H9 (cell line): ENCODE measurements at regions not wholly inside any gene's neighbourhood (a gene's known extent, or its start where the extent isn't known, plus 50 kb on each side); places are given as distances from the start of the nearest gene placed in this dataset.

Source experiments
- DNase-seq: peaks from one replicate; pipeline ENCODE4 v3.0.0-alpha.2; 2017
- H2AFZ ChIP-seq: one replicate; pipeline ENCODE4 v1.6.1; 2013; ENCODE audit warnings: mild to moderate bottlenecking, low read length, control low read depth, moderate library complexity
- H2AK5ac ChIP-seq: 2 replicates; pipeline ENCODE4 v1.6.1; 2013; ENCODE audit warnings: low read length, control low read depth, mixed read lengths; ENCODE audit not compliant: insufficient read length
- H2BK120ac ChIP-seq: one replicate; pipeline ENCODE4 v1.6.1; 2013; ENCODE audit warnings: low read depth, mild to moderate bottlenecking, low read length, control low read depth, inconsistent platforms; ENCODE audit not compliant: poor library complexity, severe bottlenecking
- H2BK12ac ChIP-seq: 2 replicates; pipeline ENCODE4 v1.6.1; 2013; ENCODE audit warnings: low read length, control low read depth, mixed read lengths, low read depth; ENCODE audit not compliant: insufficient read length
- H2BK15ac ChIP-seq: 2 replicates; pipeline ENCODE4 v1.6.1; 2013; ENCODE audit warnings: low read depth, low read length, control low read depth
- H2BK20ac ChIP-seq: one replicate; pipeline ENCODE4 v1.6.1; 2013; ENCODE audit warnings: low read depth, mild to moderate bottlenecking, low read length, control low read depth, inconsistent platforms; ENCODE audit not compliant: poor library complexity, severe bottlenecking
- H2BK5ac ChIP-seq: 2 replicates; pipeline ENCODE4 v1.6.1; 2013; ENCODE audit warnings: low read length, control low read depth, mixed read lengths; ENCODE audit not compliant: insufficient read length
- H3K14ac ChIP-seq: 2 replicates; pipeline ENCODE4 v1.6.1; 2013; ENCODE audit warnings: low read length, control low read depth; ENCODE audit not compliant: insufficient read depth
- H3K18ac ChIP-seq: 2 replicates; pipeline ENCODE4 v1.6.1; 2013; ENCODE audit warnings: low read depth, mild to moderate bottlenecking, mixed read lengths, low read length, control low read depth; ENCODE audit not compliant: insufficient read length
- H3K23ac ChIP-seq: 2 replicates; pipeline ENCODE4 v1.6.1; 2013; ENCODE audit warnings: low read length, control low read depth, mixed read lengths, low read depth; ENCODE audit not compliant: insufficient read length
- H3K23me2 ChIP-seq: 2 replicates; pipeline ENCODE4 v1.6.1; 2013; ENCODE audit warnings: low read depth, mild to moderate bottlenecking, mixed read lengths, low read length, control low read depth; ENCODE audit not compliant: insufficient read length, poor library complexity, severe bottlenecking
- H3K27ac ChIP-seq: 2 replicates; pipeline ENCODE4 v1.5.1; 2013; ENCODE audit warnings: low read length, control low read depth, mixed read lengths, low read depth; ENCODE audit not compliant: insufficient read length
- H3K27me3 ChIP-seq: 2 replicates; pipeline ENCODE4 v1.6.1; 2013; ENCODE audit warnings: low read length, control low read depth, inconsistent platforms; ENCODE audit not compliant: insufficient read depth
- H3K4ac ChIP-seq: 2 replicates; pipeline ENCODE4 v1.6.1; 2013; ENCODE audit warnings: low read depth, mild to moderate bottlenecking, control low read depth, inconsistent platforms, low read length, moderate library complexity
- H3K4me1 ChIP-seq: 2 replicates; pipeline ENCODE4 v1.6.1; 2013; ENCODE audit warnings: low read length, control low read depth, inconsistent platforms; ENCODE audit not compliant: insufficient read depth
- H3K4me2 ChIP-seq: 2 replicates; pipeline ENCODE4 v1.6.1; 2013; ENCODE audit warnings: low read length, control low read depth, mixed read lengths; ENCODE audit not compliant: insufficient read length, insufficient read depth
- H3K56ac ChIP-seq: 2 replicates; pipeline ENCODE4 v1.6.1; 2013; ENCODE audit warnings: low read depth, mild to moderate bottlenecking, mixed read lengths, low read length, control low read depth; ENCODE audit not compliant: insufficient read length
- H3K79me1 ChIP-seq: 2 replicates; pipeline ENCODE4 v1.6.1; 2013; ENCODE audit warnings: low read depth, mild to moderate bottlenecking, moderate library complexity, low read length, control low read depth, inconsistent platforms; ENCODE audit not compliant: insufficient read depth, poor library complexity, severe bottlenecking
- H3K79me2 ChIP-seq: 2 replicates; pipeline ENCODE4 v1.6.1; 2013; ENCODE audit warnings: low read length, control low read depth, inconsistent platforms; ENCODE audit not compliant: insufficient read depth
- H3K9ac ChIP-seq: 2 replicates; pipeline ENCODE4 v1.6.1; 2013; ENCODE audit warnings: low read length, control low read depth, mixed read lengths; ENCODE audit not compliant: insufficient read length; ENCODE audit errors: extremely low read depth
- H3K9me3 ChIP-seq: one replicate; pipeline ENCODE4 v1.6.1; 2013; ENCODE audit warnings: low read depth, low read length, inconsistent platforms; ENCODE audit not compliant: control insufficient read depth
- H3T11ph ChIP-seq: one replicate; pipeline ENCODE4 v1.6.1; 2013; ENCODE audit warnings: mild to moderate bottlenecking, low read length, control low read depth, inconsistent platforms
- H4K20me1 ChIP-seq: one replicate; pipeline ENCODE4 v1.6.1; 2013; ENCODE audit not compliant: control insufficient read depth, insufficient read length, insufficient read depth
- H4K5ac ChIP-seq: 2 replicates; pipeline ENCODE4 v1.6.1; 2013; ENCODE audit warnings: low read depth, mild to moderate bottlenecking, mixed read lengths, low read length, control low read depth; ENCODE audit not compliant: insufficient read length
- H4K8ac ChIP-seq: replicated peaks from 2 replicates; pipeline ENCODE4 v1.6.1; 2013; ENCODE audit warnings: low read length, control low read depth, mixed read lengths, low read depth; ENCODE audit not compliant: insufficient read length
- H4K91ac ChIP-seq: 2 replicates; pipeline ENCODE4 v1.6.1; 2013; ENCODE audit warnings: low read depth, mild to moderate bottlenecking, moderate library complexity, mixed read lengths, low read length, control low read depth; ENCODE audit not compliant: insufficient read length
- H3K27ac Mint-ChIP-seq, 3 experiments: 2 replicates in 2 of 3; 3 replicates in 1 of 3; pipeline ENCODE4 v1.8.0; 2020 to 2021; ENCODE audit warnings: mixed read lengths in 3 of 3, mild to moderate bottlenecking in 1 of 3, moderate library complexity in 1 of 3
- H3K27me3 Mint-ChIP-seq: 2 replicates; pipeline ENCODE4 v1.8.0; 2021; ENCODE audit warnings: low read depth, mild to moderate bottlenecking, moderate library complexity, mixed read lengths
- H3K36me3 Mint-ChIP-seq, 3 experiments: 2 replicates in 2 of 3; 3 replicates in 1 of 3; pipeline ENCODE4 v1.8.0; 2020 to 2021; ENCODE audit warnings: low read depth in 3 of 3, mixed read lengths in 3 of 3; ENCODE audit not compliant: insufficient read depth in 1 of 3
- H3K4me1 Mint-ChIP-seq, 2 experiments: 2 replicates each; pipeline ENCODE4 v1.8.0; 2020; ENCODE audit warnings: mixed read lengths in 2 of 2
- H3K4me3 Mint-ChIP-seq, 2 experiments: 2 replicates in 1 of 2; 3 replicates in 1 of 2; pipeline ENCODE4 v1.8.0; 2020 to 2021; ENCODE audit warnings: mild to moderate bottlenecking in 2 of 2, mixed read lengths in 2 of 2, moderate library complexity in 1 of 2
- H3K9me3 Mint-ChIP-seq, 2 experiments: 2 replicates in 1 of 2; 3 replicates in 1 of 2; pipeline ENCODE4 v1.8.0; 2020; ENCODE audit warnings: mild to moderate bottlenecking in 2 of 2, mixed read lengths in 2 of 2, moderate library complexity in 1 of 2
- CTCF ChIP-seq: fragments of 200-600 bp; sonication (generic); conservative IDR thresholded peaks from 3 replicates; pipeline ENCODE4 v1.8.0; 2021; ENCODE audit warnings: antibody characterized with exemption, mild to moderate bottlenecking
- WGBS: extraction: QIAGEN DNeasy Blood & Tissue Kit; methylation state at CpG from one replicate; pipeline ENCODE4 v1.1.7; 2013; ENCODE audit warnings: missing lambda C conversion rate, low lambda C conversion rate, mixed read lengths; ENCODE audit not compliant: insufficient read length; ENCODE audit errors: extremely low coverage; 5-methylcytosine and 5-hydroxymethylcytosine counted together

GRCh38 chr13:73715911-73716510 lies 418.2 kb downstream of the KLF12 start:
- Histone ChIP-seq H4K20me1 (no peaks in the 10 kb centered on the region), H2BK12ac (no peak overlapping the region), H2AFZ (no peak overlapping the region), H3K9me3 (no peaks in the 10 kb centered on the region), H2BK20ac (no peak overlapping the region), H3K9ac (no peak overlapping the region), H3K4me2 (no peak overlapping the region), H3K27me3 (no peaks in the 10 kb centered on the region), H2BK120ac (no peak overlapping the region), H3K4ac (no peak overlapping the region), H3K56ac (no peak overlapping the region), H3K23ac (no peak overlapping the region), H2BK15ac (no peak overlapping the region), H3K14ac (no peak overlapping the region), H2AK5ac (no peak overlapping the region), H4K8ac (no peak overlapping the region), H3T11ph (no peak overlapping the region), H3K18ac (no peak overlapping the region), H3K79me2 (no peaks in the 10 kb centered on the region), H3K79me1 (no peaks in the 10 kb centered on the region), H4K91ac (no peak overlapping the region), H3K27ac (no peak overlapping the region), H2BK5ac (no peak overlapping the region), H3K23me2 (no peaks in the 10 kb centered on the region), H3K4me1 (peaks cover 4% of the 10 kb centered on the region), H4K5ac (no peak overlapping the region)
- Mint-ChIP-seq H3K27me3 (no peaks in the 10 kb centered on the region), H3K36me3 (peaks cover 1 to 8% (median 2%) of the 10 kb centered on the region in 3 experiments; a peak in 5 of 7 replicates), H3K4me3 (no peak overlapping the region), H3K4me1 (peaks cover 40 to 45% of the 10 kb centered on the region in 2 experiments), H3K9me3 (no peaks in the 10 kb centered on the region), H3K27ac (0 out of 7 replicates have a peak overlapping the region, but pooled peaks of 1 of the 3 experiments have one; percentile 27)
- DNase-seq, result no peak
- no peak for TF ChIP-seq CTCF
- WGBS, result no CpG with 5 or more reads among the region's 2 CpGs
